ENCODE measurements at regions not wholly inside any gene's neighbourhood (a gene's known extent, or its start where the extent isn't known, plus 50 kb on each side); places are given as distances from the start of the nearest gene placed in this dataset.

- H3K27me3 ChIP-seq, result no peaks in the 10 kb centered on the region
- WGBS, 2 donors, result 58 to 62% methylated on average over 17 of the region's 17 CpGs
- H3K27ac ChIP-seq, result peak overlapping the region in 7 of 10 donors; percentile 2 to 71 (median 42)
- peaks cover 0 to 12% (median 0%) of the 10 kb centered on the region in 11 donors for H3K9me3 ChIP-seq
- peak; percentile 35 to 40 for DNase-seq
- no peak overlapping the region for H3K4me3 ChIP-seq
- TF ChIP-seq CTCF (IDR thresholded peaks at IDR 0.05), result no peak
- intact Hi-C loops (cut with DNase I), result loop anchor here in 1 of 10 donors (1.0 kb wide), 1 partner anchor 23 kb away; no protein-coding TSS in a partner anchor
- peak; percentile 75 to 93 (median 88) for ATAC-seq
- H3K36me3 ChIP-seq, result no peaks in the 10 kb centered on the region
- H3K4me1 ChIP-seq, result peaks cover 0 to 26% (median 0%) of the 10 kb centered on the region in 9 donors
Observed at GRCh38 chr3:188006726-188007393, 147.1 kb upstream of the LPP start.

DNA sequence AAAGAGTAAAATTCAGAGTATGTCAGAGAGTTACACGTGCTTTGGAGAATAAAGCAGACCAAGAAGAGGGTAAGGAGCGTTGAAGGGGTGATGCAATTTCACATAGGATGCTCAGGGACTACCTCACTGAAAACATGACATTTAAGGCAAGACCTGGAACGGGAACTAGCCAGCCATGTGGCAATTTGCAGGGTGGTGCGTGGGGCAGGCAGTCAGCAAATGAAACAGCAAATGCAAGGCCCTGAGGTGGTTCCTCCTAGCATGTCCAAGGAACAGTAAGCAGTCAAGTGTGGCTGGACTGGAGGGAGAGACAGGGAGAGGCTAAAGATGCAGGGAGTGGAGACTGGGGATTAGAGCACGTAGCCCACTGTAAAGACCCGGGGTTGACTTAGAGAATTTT, 146.1 kb upstream of the LPP start:
- H3K4me1 ChIP-seq, result peaks cover 0 to 19% (median 0%) of the 10 kb centered on the region in 9 donors
- H3K36me3 ChIP-seq, result no peaks in the 10 kb centered on the region
- DNase-seq (no peak), ATAC-seq (peak in 1 of 8 donors; percentile 30)
- H3K27ac ChIP-seq, result peak overlapping the region in 1 of 10 donors; percentile 37
- 90 to 91% methylated on average over 6 of the region's 6 CpGs for WGBS, 2 donors
- H3K27me3 ChIP-seq, result no peaks in the 10 kb centered on the region
- H3K4me3 ChIP-seq, result no peak overlapping the region
- no peak for TF ChIP-seq CTCF (IDR thresholded peaks at IDR 0.05)
- intact Hi-C loops (cut with DNase I), result loop anchor here in 1 of 10 donors (1.0 kb wide), 1 partner anchor 24 kb away; no protein-coding TSS in a partner anchor
- H3K9me3 ChIP-seq, result peaks cover 0 to 12% (median 0%) of the 10 kb centered on the region in 11 donors

DNA sequence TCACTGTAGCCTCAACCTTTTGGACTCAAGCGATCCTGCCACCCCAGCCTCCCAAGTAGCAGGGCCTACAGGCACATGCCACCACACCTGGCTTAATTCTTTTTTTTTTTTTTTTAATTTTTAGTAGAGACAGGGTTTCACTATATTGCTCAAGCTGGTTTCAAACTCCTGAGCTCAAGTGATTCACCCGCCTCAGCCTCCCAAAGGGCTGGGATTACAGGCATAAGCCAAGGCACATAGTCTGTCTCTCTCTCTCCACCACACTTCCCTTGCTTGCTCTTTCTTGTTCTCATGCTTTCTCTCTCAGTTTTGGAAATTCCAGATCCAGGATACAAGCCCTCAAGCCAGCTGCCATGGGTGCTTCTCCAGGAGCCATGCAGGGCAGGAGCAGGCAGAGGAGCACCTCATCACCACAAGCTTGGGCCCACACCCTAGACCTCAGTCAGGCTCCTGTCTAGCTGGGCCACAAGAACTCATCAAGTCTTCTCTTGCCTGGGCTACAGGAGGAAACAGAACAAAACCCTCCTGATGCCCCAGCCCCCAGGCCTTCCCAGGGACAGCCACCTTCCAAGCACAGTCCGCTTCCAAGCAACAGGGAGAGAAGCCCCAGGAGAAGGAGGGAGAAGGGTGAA, 145.3 kb upstream of the LPP start:
- 92 to 98% methylated on average over 3 of the region's 3 CpGs for WGBS, 2 donors
- Histone ChIP-seq H3K27me3 (no peaks in the 10 kb centered on the region), H3K9me3 (peaks cover 0 to 12% (median 0%) of the 10 kb centered on the region in 11 donors), H3K36me3 (no peaks in the 10 kb centered on the region), H3K4me3 (no peak overlapping the region), H3K4me1 (peaks cover 0 to 19% (median 0%) of the 10 kb centered on the region in 9 donors), H3K27ac (peak overlapping the region in 1 of 10 donors; percentile 37)
- ATAC-seq, result no peak
- intact Hi-C loops (cut with DNase I), result no loop called here
- DNase-seq, result no peak
- no peak for TF ChIP-seq CTCF (IDR thresholded peaks at IDR 0.05)

DNA sequence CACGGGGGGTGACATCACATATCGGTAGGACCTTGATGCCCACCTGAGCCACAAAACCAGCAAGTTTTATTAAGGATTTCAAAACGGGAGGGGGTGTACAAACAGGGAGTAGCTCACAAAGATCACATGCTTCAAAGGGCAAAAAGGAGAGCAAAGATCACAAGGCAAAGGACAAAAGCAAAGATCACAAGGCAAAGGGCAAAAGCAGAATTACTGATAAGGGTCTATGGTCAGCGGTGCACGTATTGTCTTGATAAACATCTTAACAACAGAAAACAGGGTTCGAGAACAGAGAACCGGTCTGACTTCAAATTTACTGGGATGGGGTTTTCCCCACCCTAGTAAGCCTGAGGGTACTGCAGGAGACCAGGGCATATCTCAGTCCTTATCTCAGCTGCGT, 143.5 kb upstream of the LPP start:
- DNase-seq (no peak), ATAC-seq (no peak)
- TF ChIP-seq CTCF (IDR thresholded peaks at IDR 0.05), result no peak
- Histone ChIP-seq H3K4me1 (peaks cover 0 to 19% (median 0%) of the 10 kb centered on the region in 9 donors), H3K36me3 (no peaks in the 10 kb centered on the region), H3K27ac (no peak overlapping the region), H3K9me3 (peaks cover 0 to 12% (median 0%) of the 10 kb centered on the region in 11 donors), H3K4me3 (no peak overlapping the region), H3K27me3 (no peaks in the 10 kb centered on the region)
- 76% methylated on average over 8 of the region's 8 CpGs for WGBS, 2 donors
- intact Hi-C loops (cut with DNase I), result no loop called here
